Neural cell (in vitro differentiated cells): ENCODE measurements at regions not wholly inside any gene's neighbourhood (a gene's known extent, or its start where the extent isn't known, plus 50 kb on each side); places are given as distances from the start of the nearest gene placed in this dataset.
"Not testable (repeated sequence)": the region's sequence is repeated elsewhere in the genome, so short reads cannot be mapped to it uniquely, and the experiment has no call there.

ENCODE experiments used
- H2AFZ ChIP-seq: fragments of 200-600, 300-800 bp; sonication (generic), shearing (Covaris generic); 2 replicates; pipeline ENCODE4 v1.6.0; 2014; ENCODE audit warnings: low read depth, mild to moderate bottlenecking, antibody characterized with exemption, low read length, moderate library complexity
- H3F3A ChIP-seq: fragments of 200-600 bp; shearing (Covaris generic); 2 replicates; pipeline ENCODE4 v1.6.1; 2016; ENCODE audit warnings: mild to moderate bottlenecking, moderate library complexity, mixed read lengths, antibody characterized with exemption, low read length; ENCODE audit not compliant: insufficient read depth, poor library complexity, severe bottlenecking
- H3K27ac ChIP-seq: fragments of 200-600, 300-800 bp; sonication (generic), shearing (Covaris generic); 2 replicates; pipeline ENCODE4 v1.5.1; 2014; ENCODE audit warnings: mild to moderate bottlenecking, low read length, moderate library complexity
- H3K27me3 ChIP-seq: fragments of 300-800, 200-600 bp; sonication (generic), shearing (Covaris generic); 2 replicates; pipeline ENCODE4 v1.6.0; 2014; ENCODE audit warnings: mild to moderate bottlenecking, low read depth, low read length, moderate library complexity; ENCODE audit not compliant: insufficient read depth
- H3K36me3 ChIP-seq: fragments of 300-800, 200-600 bp; sonication (generic), shearing (Covaris generic); 2 replicates; pipeline ENCODE4 v1.5.1; 2014; ENCODE audit warnings: mild to moderate bottlenecking, antibody characterized with exemption, low read length, moderate library complexity; ENCODE audit not compliant: insufficient read depth
- H3K4me2 ChIP-seq: fragments of 300-800, 200-600 bp; sonication (generic), shearing (Covaris generic); 2 replicates; pipeline ENCODE4 v1.6.0; 2014; ENCODE audit warnings: mild to moderate bottlenecking, low read length
- H3K4me3 ChIP-seq: fragments of 300-800, 200-600 bp; sonication (generic), shearing (Covaris generic); 2 replicates; pipeline ENCODE4 v1.5.1; 2014; ENCODE audit warnings: mild to moderate bottlenecking, low read length, moderate library complexity
- H3K79me2 ChIP-seq: fragments of 200-600 bp; shearing (Covaris generic); replicated peaks from 2 replicates; pipeline ENCODE4 v1.6.0; 2014; ENCODE audit warnings: mild to moderate bottlenecking, low read length, moderate library complexity; ENCODE audit not compliant: insufficient read depth
- H3K9ac ChIP-seq: fragments of 300-800, 200-600 bp; sonication (generic), shearing (Covaris generic); 2 replicates; pipeline ENCODE4 v1.6.1; 2016; ENCODE audit warnings: mild to moderate bottlenecking, low read length, mixed read lengths
- H3K9me2 ChIP-seq: fragments of 200-600 bp; shearing (Covaris generic); 2 replicates; pipeline ENCODE4 v1.6.1; 2016; ENCODE audit warnings: mild to moderate bottlenecking, low read length, mixed read lengths; ENCODE audit not compliant: insufficient read depth
- H3K9me3 ChIP-seq: fragments of 200-600, 300-800 bp; sonication (generic), shearing (Covaris generic); 2 replicates; pipeline ENCODE4 v1.6.1; 2016; ENCODE audit warnings: mild to moderate bottlenecking, mixed run types, low read length, moderate library complexity, mixed read lengths
- H4K20me1 ChIP-seq: fragments of 200-600 bp; shearing (Covaris generic); 2 replicates; pipeline ENCODE4 v1.6.1; 2016; ENCODE audit warnings: mild to moderate bottlenecking, mixed run types; ENCODE audit not compliant: insufficient read depth
- CTCF ChIP-seq: fragments of 450-650 bp; IDR thresholded peaks from 2 replicates; pipeline ENCODE4 v1.5.1; 2014; ENCODE audit warnings: antibody characterized with exemption, mild to moderate bottlenecking, moderate library complexity; ENCODE audit not compliant: poor library complexity, severe bottlenecking
- EP300 ChIP-seq: fragments of 450-650 bp; conservative IDR thresholded peaks from 2 replicates; pipeline ENCODE4 v1.6.1; 2014; ENCODE audit warnings: antibody characterized with exemption, mild to moderate bottlenecking, moderate library complexity; ENCODE audit not compliant: poor library complexity, severe bottlenecking
- EZH2 ChIP-seq: fragments of 200-600, 300-800 bp; shearing (Covaris generic), sonication (generic); IDR thresholded peaks from 2 replicates; pipeline ENCODE4 v1.6.1; 2014; ENCODE audit warnings: antibody characterized with exemption, low read length, borderline replicate concordance, mild to moderate bottlenecking; ENCODE audit not compliant: insufficient read depth, poor library complexity, severe bottlenecking
- MXI1 ChIP-seq: fragments of 450-650 bp; conservative IDR thresholded peaks from 2 replicates; pipeline ENCODE4 v1.6.1; 2014; ENCODE audit warnings: antibody characterized with exemption, mild to moderate bottlenecking; ENCODE audit not compliant: poor library complexity, severe bottlenecking
- POLR2AphosphoS5 ChIP-seq: IDR thresholded peaks from 2 replicates; pipeline ENCODE4 v1.6.1; 2012
- RAD21 ChIP-seq: fragments of 450-650 bp; conservative IDR thresholded peaks from 2 replicates; pipeline ENCODE4 v1.6.1; 2014; ENCODE audit warnings: antibody characterized with exemption, mild to moderate bottlenecking, moderate library complexity
- SMC3 ChIP-seq: fragments of 450-650 bp; conservative IDR thresholded peaks from 2 replicates; pipeline ENCODE4 v1.6.1; 2014; ENCODE audit warnings: antibody characterized with exemption, mild to moderate bottlenecking, moderate library complexity; ENCODE audit not compliant: poor library complexity
- TAF1 ChIP-seq: IDR thresholded peaks from 2 replicates; pipeline ENCODE4 v1.6.1; 2012; ENCODE audit warnings: low read depth
- TF ChIP-seq, protein P1 (sequence below): IDR thresholded peaks from 2 replicates; pipeline ENCODE4 v1.6.1; 2012; ENCODE audit warnings: borderline replicate concordance

- Histone ChIP-seq H3K27me3 (no peaks in the 10 kb centered on the region), H3K9me2 (no peaks in the 10 kb centered on the region), H3K79me2 (no peaks in the 10 kb centered on the region), H3K4me3 (no peak overlapping the region), H3F3A (no peaks in the 10 kb centered on the region), H3K27ac (no peak overlapping the region), H3K36me3 (no peaks in the 10 kb centered on the region), H4K20me1 (no peaks in the 10 kb centered on the region), H2AFZ (no peak overlapping the region), H3K9me3 (no peaks in the 10 kb centered on the region), H3K4me2 (no peak overlapping the region), H3K9ac (no peak overlapping the region)
- TF ChIP-seq TAF1 (no peak), RAD21 (no peak), CTCF (no peak), EZH2 (no peak), EP300 (no peak), SMC3 (no peak), MXI1 (no peak), POLR2AphosphoS5 (no peak)
These were observed 356.8 kb upstream of the CCDC179 start for GRCh38 chr11:23217072-23217471.

DNA sequence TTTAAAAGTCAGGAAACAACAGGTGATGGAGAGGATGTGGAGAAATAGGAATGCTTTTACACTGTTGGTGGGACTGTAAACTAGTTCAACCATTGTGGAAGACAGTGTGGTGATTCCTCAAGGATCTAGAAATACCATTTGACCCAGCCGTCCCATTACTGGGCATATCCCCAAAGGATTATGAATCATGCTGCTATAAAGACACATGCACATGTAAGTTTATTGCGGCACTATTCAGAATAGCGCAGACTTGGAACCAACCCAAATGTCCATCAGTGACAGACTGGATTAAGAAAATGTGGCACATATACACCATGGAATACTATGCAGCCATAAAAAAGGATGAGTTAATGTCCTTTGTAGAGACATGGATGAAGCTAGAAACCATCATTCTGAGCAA is 359.8 kb upstream of the CCDC179 start:
- H3K4me2 ChIP-seq, H3K79me2 ChIP-seq, H3K9me3 ChIP-seq, H3K4me3 ChIP-seq, H3K27ac ChIP-seq, H3K9me2 ChIP-seq, H3K9ac ChIP-seq, H3F3A ChIP-seq, H2AFZ ChIP-seq, H4K20me1 ChIP-seq, H3K27me3 ChIP-seq, H3K36me3 ChIP-seq: not testable (repeated sequence)

DNA sequence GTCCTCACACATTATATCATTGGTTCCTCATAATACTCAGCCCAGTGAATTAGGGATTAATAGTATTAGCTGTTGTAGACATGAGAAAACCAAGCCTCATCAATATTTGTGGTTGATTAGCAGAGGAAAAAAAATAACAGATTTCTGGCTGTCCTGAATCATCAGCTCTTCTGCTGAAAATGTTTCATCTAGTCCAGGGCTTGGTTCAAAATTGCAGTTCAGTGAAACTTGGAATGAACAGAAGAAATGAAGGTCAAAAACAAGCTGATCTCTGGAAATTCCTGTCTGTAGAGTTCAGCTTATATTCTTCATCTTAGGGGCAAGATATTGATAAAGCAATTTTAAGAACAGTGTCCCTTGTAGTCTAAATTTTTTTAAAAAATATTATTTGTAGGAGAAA is 361.1 kb upstream of the CCDC179 start:
- no peaks in the 10 kb centered on the region for H3K79me2 ChIP-seq
- no peak overlapping the region for H3K9ac ChIP-seq
- no peaks in the 10 kb centered on the region for H3K36me3 ChIP-seq
- no peaks in the 10 kb centered on the region for H3F3A ChIP-seq
- TF ChIP-seq MXI1 (no peak), EP300 (no peak), EZH2 (no peak), TAF1 (no peak), RAD21 (no peak), CTCF (no peak), SMC3 (no peak), POLR2AphosphoS5 (no peak)
- TF ChIP-seq, protein P1, sequence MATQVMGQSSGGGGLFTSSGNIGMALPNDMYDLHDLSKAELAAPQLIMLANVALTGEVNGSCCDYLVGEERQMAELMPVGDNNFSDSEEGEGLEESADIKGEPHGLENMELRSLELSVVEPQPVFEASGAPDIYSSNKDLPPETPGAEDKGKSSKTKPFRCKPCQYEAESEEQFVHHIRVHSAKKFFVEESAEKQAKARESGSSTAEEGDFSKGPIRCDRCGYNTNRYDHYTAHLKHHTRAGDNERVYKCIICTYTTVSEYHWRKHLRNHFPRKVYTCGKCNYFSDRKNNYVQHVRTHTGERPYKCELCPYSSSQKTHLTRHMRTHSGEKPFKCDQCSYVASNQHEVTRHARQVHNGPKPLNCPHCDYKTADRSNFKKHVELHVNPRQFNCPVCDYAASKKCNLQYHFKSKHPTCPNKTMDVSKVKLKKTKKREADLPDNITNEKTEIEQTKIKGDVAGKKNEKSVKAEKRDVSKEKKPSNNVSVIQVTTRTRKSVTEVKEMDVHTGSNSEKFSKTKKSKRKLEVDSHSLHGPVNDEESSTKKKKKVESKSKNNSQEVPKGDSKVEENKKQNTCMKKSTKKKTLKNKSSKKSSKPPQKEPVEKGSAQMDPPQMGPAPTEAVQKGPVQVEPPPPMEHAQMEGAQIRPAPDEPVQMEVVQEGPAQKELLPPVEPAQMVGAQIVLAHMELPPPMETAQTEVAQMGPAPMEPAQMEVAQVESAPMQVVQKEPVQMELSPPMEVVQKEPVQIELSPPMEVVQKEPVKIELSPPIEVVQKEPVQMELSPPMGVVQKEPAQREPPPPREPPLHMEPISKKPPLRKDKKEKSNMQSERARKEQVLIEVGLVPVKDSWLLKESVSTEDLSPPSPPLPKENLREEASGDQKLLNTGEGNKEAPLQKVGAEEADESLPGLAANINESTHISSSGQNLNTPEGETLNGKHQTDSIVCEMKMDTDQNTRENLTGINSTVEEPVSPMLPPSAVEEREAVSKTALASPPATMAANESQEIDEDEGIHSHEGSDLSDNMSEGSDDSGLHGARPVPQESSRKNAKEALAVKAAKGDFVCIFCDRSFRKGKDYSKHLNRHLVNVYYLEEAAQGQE, result no peak
- H3K4me2 ChIP-seq, result no peak overlapping the region
- H3K9me3 ChIP-seq, result no peaks in the 10 kb centered on the region
- no peak overlapping the region for H3K27ac ChIP-seq
- H4K20me1 ChIP-seq, result no peaks in the 10 kb centered on the region
- H2AFZ ChIP-seq, result no peak overlapping the region
- H3K27me3 ChIP-seq, result no peaks in the 10 kb centered on the region
- no peak overlapping the region for H3K4me3 ChIP-seq
- no peaks in the 10 kb centered on the region for H3K9me2 ChIP-seq
